NCI-H2196 (cell line): ENCODE measurements at regions not wholly inside any gene's neighbourhood (a gene's known extent, or its start where the extent isn't known, plus 50 kb on each side); places are given as distances from the start of the nearest gene placed in this dataset.

Experiments used
- DNase-seq: peaks from one replicate; lab custom pipeline; 2025; ENCODE audit not compliant: unreplicated experiment; lab: John Stamatoyannopoulos, UW

- no peak for DNase-seq
These were observed 477.8 kb upstream of the MKI67 start for GRCh38 chr10:128604025-128604424.

DNA sequence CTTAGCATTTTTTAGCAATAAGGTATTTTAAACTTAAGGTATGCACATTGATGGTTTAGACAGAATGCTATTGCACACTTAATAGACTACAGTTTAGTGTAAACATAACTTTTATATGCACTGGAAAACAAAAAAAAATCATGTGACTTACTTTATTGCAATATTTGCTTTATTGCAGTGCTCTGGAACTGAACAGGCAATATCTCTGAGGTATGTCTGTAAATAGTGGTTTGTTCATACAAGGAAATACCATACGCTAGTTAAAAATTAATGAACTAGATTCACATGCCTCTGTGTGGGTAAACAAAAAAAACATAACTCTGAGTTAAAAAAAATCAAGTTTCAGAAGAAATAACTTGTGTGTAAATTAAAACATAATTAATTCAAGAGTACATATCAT is 479.0 kb upstream of the MKI67 start:
- DNase-seq, result no peak

DNA sequence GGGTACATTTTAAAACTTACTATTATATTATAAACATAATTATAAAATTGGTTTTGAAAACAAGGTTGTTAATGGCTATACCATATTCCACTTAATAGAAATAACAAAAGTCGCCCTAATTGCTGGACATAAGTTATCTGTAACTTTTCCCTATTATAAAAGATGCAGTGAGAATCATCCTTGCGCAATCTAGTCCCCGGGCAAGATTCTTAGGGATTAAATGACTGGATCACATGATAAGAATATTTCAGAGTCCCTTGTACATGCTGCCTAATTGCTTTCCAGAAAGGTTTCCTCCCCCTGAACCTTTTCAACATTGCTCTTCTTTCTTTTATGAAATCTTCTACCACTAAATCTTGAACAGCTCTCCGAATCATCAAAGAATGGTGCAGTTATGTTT is 479.8 kb upstream of the MKI67 start:
- DNase-seq, result no peak

- DNase-seq, result no peak
These were observed 482.6 kb upstream of the MKI67 start for GRCh38 chr10:128608791-128609190.

- DNase-seq, result no peak
These were observed 483.2 kb upstream of the MKI67 start for GRCh38 chr10:128609460-128609859.

GRCh38 chr10:128610113-128610512 is 483.9 kb upstream of the MKI67 start:
- no peak for DNase-seq

GRCh38 chr10:128612195-128612594 is 486.0 kb upstream of the MKI67 start:
- no peak for DNase-seq

DNA sequence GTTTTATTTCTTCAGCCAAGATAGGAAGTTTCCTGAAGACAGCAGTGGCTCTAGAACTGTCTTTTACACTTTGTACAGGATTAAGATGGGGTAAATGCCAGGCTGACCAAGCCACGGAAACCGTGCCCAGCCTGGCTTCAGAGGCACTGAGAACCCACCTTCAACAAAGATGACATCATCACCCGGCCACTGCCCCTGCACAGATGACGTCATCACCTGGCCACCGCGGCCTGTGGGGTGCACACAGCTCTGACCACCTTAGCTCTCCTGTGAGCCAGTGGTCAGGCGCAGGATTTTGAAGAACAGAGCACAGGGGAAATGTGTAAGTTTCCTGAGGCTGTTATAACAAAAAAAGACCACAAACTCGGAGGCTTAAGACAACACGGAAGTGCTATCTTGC is 486.4 kb upstream of the MKI67 start:
- no peak for DNase-seq

DNA sequence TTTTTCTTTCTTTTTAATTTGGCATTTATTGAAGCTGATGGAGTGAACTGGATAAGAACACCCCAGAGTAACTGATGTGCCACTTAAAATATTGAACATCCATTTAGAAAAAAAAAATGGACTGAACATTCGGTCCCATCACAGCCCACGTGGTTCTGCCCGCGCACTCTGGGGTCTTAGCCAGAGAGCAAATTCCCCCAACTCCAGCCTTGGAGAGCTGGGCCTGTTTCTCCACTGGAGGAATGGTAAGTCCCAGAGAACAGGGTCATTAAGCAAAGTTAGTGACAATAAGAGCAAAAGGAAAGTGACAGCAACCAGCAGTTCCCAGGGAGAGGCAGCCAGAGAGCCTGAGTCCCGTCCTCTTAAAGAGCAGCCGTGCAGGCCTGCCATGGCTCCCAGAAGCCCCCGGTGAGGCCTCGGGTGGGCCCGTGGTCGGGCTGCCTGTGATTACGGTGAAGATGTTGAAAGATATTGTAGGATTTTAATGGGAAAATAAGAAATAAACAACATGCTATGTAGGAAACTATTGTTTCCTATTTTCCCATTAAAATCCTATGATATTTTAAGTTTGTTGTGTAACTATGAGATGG is 487.9 kb upstream of the MKI67 start:
- no peak for DNase-seq

DNA sequence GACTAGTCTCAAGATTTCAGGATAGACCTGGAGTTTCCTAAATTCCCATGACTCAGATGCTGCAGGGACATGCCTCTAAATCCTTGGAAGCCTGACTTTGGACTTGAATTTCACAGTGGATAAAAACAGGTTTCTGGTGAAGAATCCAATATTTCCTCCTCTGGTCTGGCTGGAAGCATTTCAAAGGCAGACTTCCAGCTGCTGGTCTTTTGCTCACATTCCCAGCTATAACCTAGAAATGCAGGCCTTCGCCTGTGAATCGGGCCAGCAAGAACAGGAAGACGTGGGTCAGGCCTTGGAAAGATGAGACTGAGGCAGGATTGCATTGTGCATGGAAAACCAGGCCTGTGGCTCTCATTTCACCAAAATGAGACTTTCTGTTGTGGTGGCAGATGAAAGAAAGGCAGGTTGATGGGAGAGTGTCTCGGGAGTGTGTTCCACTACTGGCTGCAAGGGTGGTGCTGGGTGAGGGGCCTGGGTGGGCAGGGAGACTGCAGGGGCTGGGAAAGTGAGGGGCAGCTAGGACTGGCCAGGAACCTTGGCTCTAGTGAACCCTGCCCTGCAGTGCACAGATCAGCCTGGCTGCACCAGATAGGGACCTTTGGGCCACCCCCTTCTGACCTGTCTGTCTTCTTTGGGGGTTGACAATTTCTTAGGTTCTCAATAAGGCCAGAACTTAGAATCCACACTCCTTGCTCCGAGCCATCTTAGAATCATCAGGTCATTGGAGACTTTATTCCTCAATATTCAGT is 488.8 kb upstream of the MKI67 start:
- DNase-seq, result no peak

- no peak for DNase-seq
These were observed 491.3 kb upstream of the MKI67 start for GRCh38 chr10:128617532-128617931.

DNA sequence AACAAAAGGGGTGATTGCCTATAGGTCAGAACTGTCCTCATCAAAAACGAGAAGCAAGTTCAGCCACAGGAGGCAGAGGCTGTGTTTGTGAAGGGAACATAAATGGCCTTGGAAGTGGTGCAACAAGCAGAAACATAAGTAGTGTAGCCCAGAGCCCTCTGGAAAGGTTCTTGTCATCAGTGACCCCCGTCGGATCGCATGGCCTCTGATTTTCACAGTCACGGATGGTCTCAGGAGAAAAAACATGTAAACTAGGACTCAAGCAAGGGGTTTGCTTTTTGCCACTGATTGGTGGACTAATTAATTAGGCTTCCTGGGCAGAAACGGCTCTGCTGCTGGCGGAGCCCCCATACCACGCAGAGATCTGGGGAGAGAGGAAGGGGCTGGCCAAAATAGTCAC is 496.5 kb upstream of the MKI67 start:
- no peak for DNase-seq

DNA sequence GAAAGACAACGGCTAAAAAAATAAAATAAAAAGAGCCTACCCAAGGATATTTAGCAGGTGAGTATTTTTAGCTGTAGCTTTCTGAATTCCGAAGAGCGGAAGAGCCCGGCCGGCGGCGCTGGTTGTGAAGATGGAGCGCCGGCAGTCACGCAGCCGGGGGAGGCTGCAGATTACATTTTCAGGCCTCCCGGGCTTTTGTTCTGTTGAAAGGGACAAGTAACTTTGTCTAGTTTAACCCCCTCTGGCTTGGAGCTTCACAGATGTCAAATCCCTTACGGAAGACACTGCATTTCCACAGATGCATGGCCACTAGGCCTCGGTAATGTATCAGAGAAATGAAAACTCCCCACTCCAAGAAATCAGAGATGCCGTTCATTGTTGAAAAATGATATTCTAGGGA is 497.6 kb upstream of the MKI67 start:
- DNase-seq, result no peak

GRCh38 chr10:128624656-128625530 is 498.7 kb upstream of the MKI67 start:
- DNase-seq, result no peak

- DNase-seq, result no peak
These were observed 499.7 kb upstream of the MKI67 start for GRCh38 chr10:128625926-128626325.

DNA sequence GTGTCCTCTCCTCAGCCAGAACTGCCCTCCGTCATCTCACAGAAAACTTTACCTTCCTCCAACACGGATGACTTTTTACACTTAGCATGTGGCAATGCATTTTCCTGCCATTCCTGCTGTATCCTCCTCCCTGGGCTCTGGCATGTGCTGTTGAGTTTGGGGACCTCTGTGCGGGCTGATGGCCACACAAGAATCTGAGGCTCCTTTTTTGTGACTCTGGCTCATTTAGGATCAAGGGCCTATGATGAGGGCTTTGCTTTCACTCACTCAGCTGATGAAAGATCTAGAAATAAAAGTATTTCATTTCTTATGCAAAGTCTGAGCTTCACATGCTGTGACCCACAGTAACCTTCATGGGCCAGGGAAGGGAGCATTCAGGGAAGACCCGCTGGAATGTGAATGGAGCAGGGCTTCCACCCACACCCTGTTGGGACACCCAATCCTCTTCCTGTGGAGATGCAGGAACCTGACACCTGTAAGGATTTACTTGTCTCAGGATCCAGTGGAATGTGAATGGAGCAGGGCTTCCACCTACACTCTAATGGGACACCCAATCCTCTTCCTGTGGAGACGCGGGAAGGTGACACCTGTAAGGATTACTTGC is 500.3 kb upstream of the MKI67 start:
- DNase-seq, result no peak

DNA sequence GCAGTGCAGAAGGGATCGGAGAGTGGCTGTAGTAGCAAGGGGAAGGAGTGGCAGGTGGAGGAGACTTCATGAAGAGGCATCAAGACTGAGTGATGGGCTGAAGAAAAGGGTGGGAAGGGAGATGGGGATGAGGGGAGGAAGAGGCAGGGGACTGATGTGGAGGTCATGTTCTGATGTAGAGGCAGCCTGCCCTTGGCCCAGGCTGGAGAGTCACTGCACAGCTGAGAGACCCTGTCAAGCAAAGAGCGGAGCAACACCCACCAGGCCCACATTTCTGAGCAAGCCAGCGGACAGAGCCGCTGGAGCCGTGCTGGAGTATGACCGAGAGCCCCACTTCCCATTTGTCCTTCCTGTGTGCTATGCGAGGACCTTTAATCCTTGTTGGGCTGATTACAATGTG is 501.6 kb upstream of the MKI67 start:
- no peak for DNase-seq

DNA sequence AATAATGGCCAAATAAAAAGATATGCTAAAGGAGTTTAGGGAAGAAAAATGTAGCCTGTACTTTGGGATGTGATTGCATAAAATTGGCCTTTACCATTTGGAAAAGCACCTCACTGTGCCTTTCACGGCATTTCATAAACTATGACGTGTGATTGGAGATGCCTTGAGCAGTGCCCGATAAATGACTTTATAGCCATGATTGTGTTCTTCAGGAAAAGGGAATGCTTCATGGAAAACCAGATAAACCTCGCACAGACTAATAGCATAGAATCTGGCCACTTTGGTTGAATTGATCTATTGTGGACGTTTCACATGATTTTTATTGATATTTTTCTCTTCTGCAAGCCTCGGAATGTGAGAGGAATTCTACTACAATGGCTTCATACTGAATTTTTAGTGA is 502.0 kb upstream of the MKI67 start:
- DNase-seq, result no peak

GRCh38 chr10:128629111-128630096 is 503.2 kb upstream of the MKI67 start:
- no peak for DNase-seq

- DNase-seq, result no peak
These were observed 504.6 kb upstream of the MKI67 start for GRCh38 chr10:128630787-128631252.
